ENCODE measurements at regions not wholly inside any gene's neighbourhood (a gene's known extent, or its start where the extent isn't known, plus 50 kb on each side); places are given as distances from the start of the nearest gene placed in this dataset.
"Not testable (repeated sequence)": the region's sequence is repeated elsewhere in the genome, so short reads cannot be mapped to it uniquely, and the experiment has no call there.

- CTCF ChIA-PET, result no interaction called here
- Mint-ChIP-seq H3K9me3 (ENCODE audit: low read depth) (peaks cover 4% of the 10 kb centered on the region), H3K4me3 (no peak overlapping the region), H3K27ac (no peak overlapping the region), H3K4me1 (peaks cover 7% of the 10 kb centered on the region), H3K27me3 (peaks cover 2% of the 10 kb centered on the region), H3K36me3 (ENCODE audit: low read depth) (no peaks in the 10 kb centered on the region)
- DNase-seq (no peak), ATAC-seq (peak; percentile 25)
- POLR2A ChIA-PET, result no interaction called here
- intact Hi-C loops (cut with DNase I, micrococcal nuclease), result loop anchor here in 1 of 2 experiments (5.0 kb wide), 1 partner anchor 302 kb away; the partner anchor contains the start of gene CENPE
Observed at GRCh38 chr4:103499094-103499493, 220.7 kb downstream of the TACR3 start.

- Mint-ChIP-seq H3K9me3 (ENCODE audit: low read depth) (peaks cover 3% of the 10 kb centered on the region), H3K27me3 (peaks cover 2% of the 10 kb centered on the region), H3K4me3 (no peak overlapping the region), H3K36me3 (ENCODE audit: low read depth) (no peaks in the 10 kb centered on the region), H3K4me1 (peaks cover 7% of the 10 kb centered on the region), H3K27ac (no peak overlapping the region)
- DNase-seq (peak; percentile 48), ATAC-seq (peak; percentile 86)
- ChIA-PET CTCF (interaction anchor here (0.6 kb wide), 1 partner anchor 189 kb away, joined by 3 read pairs; no protein-coding TSS in a partner anchor), POLR2A (no interaction called here)
- intact Hi-C loops (cut with DNase I, micrococcal nuclease), result loop anchor here in 1 of 2 experiments (5.0 kb wide), 1 partner anchor 301 kb away; the partner anchor contains the start of gene CENPE
Observed at GRCh38 chr4:103498161-103499070, 221.4 kb downstream of the TACR3 start.

- CTCF ChIA-PET, result no interaction called here
- Mint-ChIP-seq H3K4me1 (peaks cover 7% of the 10 kb centered on the region), H3K4me3 (no peak overlapping the region)
Observed at GRCh38 chr4:103497692-103498091, 222.1 kb downstream of the TACR3 start.

GRCh38 chr4:103496800-103497199 is 223.0 kb downstream of the TACR3 start:
- intact Hi-C loops (cut with DNase I, micrococcal nuclease), result loop anchor here in 1 of 2 experiments (5.0 kb wide), 1 partner anchor 299 kb away; the partner anchor contains the start of gene CENPE
- H3K27me3 Mint-ChIP-seq, result peaks cover 2% of the 10 kb centered on the region
- DNase-seq (no peak), ATAC-seq (no peak)
- no peaks in the 10 kb centered on the region for H3K36me3 Mint-ChIP-seq (ENCODE audit: low read depth)
- POLR2A ChIA-PET, result no interaction called here
- peaks cover 2% of the 10 kb centered on the region for H3K9me3 Mint-ChIP-seq (ENCODE audit: low read depth)
- peaks cover 7% of the 10 kb centered on the region for H3K4me1 Mint-ChIP-seq
- CTCF ChIA-PET, result interaction anchor here (0.6 kb wide), 1 partner anchor 16 kb away, joined by 3 read pairs; no protein-coding TSS in a partner anchor
- no peak overlapping the region for H3K4me3 Mint-ChIP-seq
- H3K27ac Mint-ChIP-seq, result no peak overlapping the region

More at GRCh38 chr4:103497692-103498091, 222.1 kb downstream of the TACR3 start:
- Mint-ChIP-seq H3K27me3 (peaks cover 2% of the 10 kb centered on the region), H3K27ac (no peak overlapping the region), H3K36me3 (ENCODE audit: low read depth) (no peaks in the 10 kb centered on the region), H3K9me3 (ENCODE audit: low read depth) (peaks cover 2% of the 10 kb centered on the region)
- ATAC-seq (no peak), DNase-seq (no peak)
- intact Hi-C loops (cut with DNase I, micrococcal nuclease), result loop anchor here in 1 of 2 experiments (5.0 kb wide), 1 partner anchor 300 kb away; the partner anchor contains the start of gene CENPE
- POLR2A ChIA-PET, result no interaction called here

GRCh38 chr4:103493450-103494159 is 226.2 kb downstream of the TACR3 start:
- no peak overlapping the region for H3K27ac Mint-ChIP-seq

GRCh38 chr4:103485296-103485695 is 234.5 kb downstream of the TACR3 start:
- ATAC-seq, CTCF ChIA-PET: not testable (repeated sequence)

More at GRCh38 chr4:103493450-103494159, 226.2 kb downstream of the TACR3 start:
- Mint-ChIP-seq H3K36me3 (ENCODE audit: low read depth) (no peaks in the 10 kb centered on the region), H3K4me1 (peaks cover 7% of the 10 kb centered on the region), H3K27me3 (peaks cover 2% of the 10 kb centered on the region), H3K9me3 (ENCODE audit: low read depth) (no peaks in the 10 kb centered on the region), H3K4me3 (no peak overlapping the region)
- ChIA-PET CTCF (no interaction called here), POLR2A (no interaction called here)
- intact Hi-C loops (cut with DNase I, micrococcal nuclease), result no loop called here
- DNase-seq (no peak), ATAC-seq (no peak)

GRCh38 chr4:103484521-103484920 is 235.3 kb downstream of the TACR3 start:
- Mint-ChIP-seq H3K36me3 (ENCODE audit: low read depth) (no peaks in the 10 kb centered on the region), H3K9me3 (ENCODE audit: low read depth) (no peaks in the 10 kb centered on the region), H3K27me3 (no peaks in the 10 kb centered on the region), H3K4me3 (no peak overlapping the region), H3K27ac (no peak overlapping the region), H3K4me1 (no peaks in the 10 kb centered on the region)
- ATAC-seq (no peak), DNase-seq (no peak)
- CTCF ChIA-PET, result no interaction called here
- POLR2A ChIA-PET, result no interaction called here
- intact Hi-C loops (cut with DNase I, micrococcal nuclease), result no loop called here

More at GRCh38 chr4:103485296-103485695, 234.5 kb downstream of the TACR3 start:
- H3K4me1 Mint-ChIP-seq; intact Hi-C loops (cut with DNase I, micrococcal nuclease); H3K27ac Mint-ChIP-seq; H3K9me3 Mint-ChIP-seq (ENCODE audit: low read depth); DNase-seq; H3K4me3 Mint-ChIP-seq; H3K36me3 Mint-ChIP-seq (ENCODE audit: low read depth); H3K27me3 Mint-ChIP-seq: not testable (repeated sequence)
- POLR2A ChIA-PET, result interaction anchor here (0.6 kb wide), 1 partner anchor 468 kb away, joined by 3 read pairs; no protein-coding TSS in a partner anchor

- CTCF ChIA-PET, result no interaction called here
- Mint-ChIP-seq H3K9me3 (ENCODE audit: low read depth) (no peaks in the 10 kb centered on the region), H3K27me3 (no peaks in the 10 kb centered on the region), H3K36me3 (ENCODE audit: low read depth) (no peaks in the 10 kb centered on the region), H3K4me1 (no peaks in the 10 kb centered on the region), H3K27ac (no peak overlapping the region), H3K4me3 (no peak overlapping the region)
- POLR2A ChIA-PET, result no interaction called here
- intact Hi-C loops (cut with DNase I, micrococcal nuclease), result no loop called here
- DNase-seq (no peak), ATAC-seq (no peak)
Observed at GRCh38 chr4:103482893-103483292, 236.9 kb downstream of the TACR3 start.

GRCh38 chr4:103482471-103482870 is 237.3 kb downstream of the TACR3 start:
- POLR2A ChIA-PET, result no interaction called here
- CTCF ChIA-PET, result no interaction called here

GRCh38 chr4:103478734-103479133 is 241.1 kb downstream of the TACR3 start:
- ATAC-seq (no peak), DNase-seq (no peak)
- H3K4me1 Mint-ChIP-seq, result no peaks in the 10 kb centered on the region
- CTCF ChIA-PET, result no interaction called here
- intact Hi-C loops (cut with DNase I, micrococcal nuclease), result loop anchor here in 1 of 2 experiments (5.0 kb wide), 1 partner anchor 454 kb away; no protein-coding TSS in a partner anchor
- POLR2A ChIA-PET, result no interaction called here
- no peak overlapping the region for H3K4me3 Mint-ChIP-seq
- H3K27me3 Mint-ChIP-seq, result no peaks in the 10 kb centered on the region
- no peaks in the 10 kb centered on the region for H3K36me3 Mint-ChIP-seq (ENCODE audit: low read depth)
- H3K9me3 Mint-ChIP-seq (ENCODE audit: low read depth), result no peaks in the 10 kb centered on the region
- no peak overlapping the region for H3K27ac Mint-ChIP-seq

More at GRCh38 chr4:103482471-103482870, 237.3 kb downstream of the TACR3 start:
- intact Hi-C loops (cut with DNase I, micrococcal nuclease), result no loop called here
- no peaks in the 10 kb centered on the region for H3K4me1 Mint-ChIP-seq
- no peaks in the 10 kb centered on the region for H3K9me3 Mint-ChIP-seq (ENCODE audit: low read depth)
- no peaks in the 10 kb centered on the region for H3K36me3 Mint-ChIP-seq (ENCODE audit: low read depth)
- DNase-seq, result no peak
- H3K27me3 Mint-ChIP-seq, result no peaks in the 10 kb centered on the region
- no peak for ATAC-seq
- H3K27ac Mint-ChIP-seq, result no peak overlapping the region
- H3K4me3 Mint-ChIP-seq, result no peak overlapping the region

- DNase-seq, result no peak
- Mint-ChIP-seq H3K36me3 (ENCODE audit: low read depth) (no peaks in the 10 kb centered on the region), H3K27me3 (no peaks in the 10 kb centered on the region), H3K27ac (no peak overlapping the region), H3K9me3 (ENCODE audit: low read depth) (no peaks in the 10 kb centered on the region), H3K4me1 (no peaks in the 10 kb centered on the region), H3K4me3 (no peak overlapping the region)
- ChIA-PET CTCF (no interaction called here), POLR2A (no interaction called here)
- no peak for ATAC-seq
- intact Hi-C loops (cut with DNase I, micrococcal nuclease), result loop anchor here in 1 of 2 experiments (5.0 kb wide), 1 partner anchor 454 kb away; no protein-coding TSS in a partner anchor
Observed at GRCh38 chr4:103478210-103478609, 241.6 kb downstream of the TACR3 start.

Measured in activated CD4-positive, alpha-beta T cell treated with anti-CD3 and anti-CD28 coated beads for 36 hours (primary cell).